ENCODE measurements at regions not wholly inside any gene's neighbourhood (a gene's known extent, or its start where the extent isn't known, plus 50 kb on each side); places are given as distances from the start of the nearest gene placed in this dataset.

DNA sequence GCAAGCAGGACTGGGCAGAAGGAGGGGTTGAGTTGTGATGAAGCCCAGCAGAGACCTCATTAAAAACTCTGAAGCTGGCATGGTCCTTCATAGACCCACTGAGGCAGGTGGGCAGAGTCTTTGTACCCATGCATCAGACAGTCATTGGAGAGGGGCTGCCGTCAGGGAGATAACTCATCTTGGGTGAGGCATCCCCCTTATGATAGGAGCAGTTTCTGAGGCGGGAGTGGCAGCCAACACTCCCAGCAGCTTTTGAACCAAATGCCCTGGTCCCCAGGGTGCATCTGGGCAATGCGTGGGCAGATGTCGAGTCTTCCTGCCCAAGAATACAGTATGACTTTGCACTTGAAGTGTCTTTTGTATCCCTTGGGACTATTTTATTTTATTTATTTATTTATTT lies 68.1 kb downstream of the HTR5A start:
- no peak for DNase-seq

DNA sequence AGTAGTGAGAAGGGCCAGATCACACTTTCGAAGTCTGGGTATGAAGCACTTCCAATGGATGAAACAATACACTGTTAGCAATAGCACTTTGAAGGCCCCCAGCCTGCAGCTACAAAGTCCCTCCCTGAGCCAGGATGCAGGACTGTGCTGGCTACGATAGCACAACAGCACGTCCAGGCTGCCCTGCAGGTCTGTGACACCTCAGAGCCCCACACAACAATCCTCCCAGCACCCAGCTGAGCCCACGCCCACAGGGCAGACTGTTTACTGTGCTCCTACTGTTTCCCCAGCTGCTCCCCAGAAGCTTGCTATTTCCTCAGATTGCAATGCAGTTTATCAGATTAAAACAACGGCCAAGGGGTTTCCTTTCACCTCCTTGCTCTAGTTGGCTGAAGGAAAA lies 71.4 kb downstream of the HTR5A start:
- DNase-seq = no peak

DNA sequence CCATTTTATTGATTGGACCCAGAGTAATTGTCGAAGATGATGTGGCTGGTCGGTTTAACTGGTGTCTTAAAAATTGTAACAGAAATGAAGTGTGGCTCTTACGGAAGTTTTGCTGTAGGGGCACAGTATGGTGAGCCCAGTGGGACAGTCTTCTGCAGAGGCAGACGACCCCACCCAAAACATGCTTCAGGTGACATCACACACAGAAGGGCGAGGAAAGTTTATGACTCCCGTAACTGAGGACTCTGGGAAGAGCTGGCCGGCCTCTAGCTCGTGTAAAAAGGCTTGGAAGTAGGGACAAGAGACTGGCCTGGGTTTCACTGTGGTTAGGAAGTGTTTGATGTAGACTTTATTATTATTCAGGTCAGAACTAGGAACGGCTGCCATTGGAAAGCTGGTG lies 73.3 kb downstream of the HTR5A start:
- DNase-seq = no peak

DNA sequence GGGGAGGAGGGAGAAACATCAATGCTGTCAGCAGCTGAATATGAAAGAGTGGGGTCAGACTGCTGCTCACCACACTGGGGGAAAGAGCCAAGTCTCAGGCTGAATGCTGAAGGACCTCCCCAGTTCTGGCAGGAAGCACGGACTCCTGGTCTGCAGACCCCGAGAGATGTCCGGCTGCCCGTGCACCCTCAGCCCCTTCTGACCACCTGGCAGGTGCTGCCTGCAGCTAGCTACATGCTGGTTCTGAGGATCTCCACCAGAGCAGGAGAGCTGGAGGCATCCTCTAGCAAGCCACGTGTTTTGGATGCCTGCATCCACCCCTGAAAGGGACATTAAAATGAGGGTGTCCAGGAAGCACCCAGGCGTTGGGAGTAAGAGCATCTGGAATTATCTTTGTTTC lies 74.2 kb downstream of the HTR5A start:
- no peak for DNase-seq

DNA sequence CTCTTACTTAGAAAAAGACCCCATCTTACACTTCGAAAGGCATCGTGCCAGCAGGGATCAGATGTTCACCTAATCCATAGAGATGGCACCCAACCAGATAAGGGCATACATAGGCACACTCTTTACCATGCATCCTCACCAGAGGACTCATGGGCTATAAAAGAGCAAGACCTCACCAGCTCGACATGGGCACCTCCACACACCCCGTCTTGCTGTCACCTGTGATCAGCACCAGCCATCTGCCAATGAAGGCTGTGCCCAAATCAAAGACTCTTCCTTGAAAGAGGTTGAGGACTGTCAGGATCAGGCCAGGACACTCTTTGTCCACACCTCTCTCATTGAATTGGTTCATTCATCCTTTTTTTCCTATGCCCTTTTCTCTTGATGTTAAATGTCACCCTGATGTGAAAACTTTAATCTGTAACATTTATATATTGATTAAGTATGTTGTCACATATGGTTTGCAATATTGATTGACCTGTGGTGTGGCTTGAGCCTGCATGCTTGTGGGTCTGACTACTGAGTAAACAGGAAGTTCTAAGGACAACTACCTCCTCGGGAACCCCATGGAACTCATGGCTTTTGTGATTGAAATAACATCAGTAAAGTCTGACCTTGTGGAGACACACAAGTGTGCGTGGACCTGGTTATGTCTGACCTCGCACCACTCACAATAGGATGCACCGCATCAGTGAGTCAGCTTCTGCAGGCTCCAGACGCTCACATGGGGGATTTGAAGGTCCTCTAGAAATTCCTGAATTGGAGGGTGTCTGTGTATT lies 75.5 kb downstream of the HTR5A start:
- no peak for DNase-seq

DNA sequence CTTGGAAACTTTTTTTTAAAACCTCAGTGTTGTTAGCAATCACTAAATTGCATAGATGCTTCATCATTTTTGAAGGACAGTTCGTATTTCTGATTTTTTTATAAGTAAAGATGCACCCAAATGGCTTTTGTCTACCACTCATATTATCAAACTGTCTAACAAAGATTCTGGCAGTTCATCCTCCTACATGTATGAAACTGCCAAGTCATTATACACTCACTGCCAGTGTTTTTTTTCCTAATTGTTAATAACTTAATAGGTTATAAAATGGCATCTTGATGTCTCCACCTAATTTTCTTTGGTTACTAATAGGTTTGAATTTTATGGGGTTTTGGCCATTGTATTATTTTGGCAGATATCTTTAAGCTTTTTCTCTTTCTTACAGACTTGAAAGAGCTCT lies 77.0 kb downstream of the HTR5A start:
- DNase-seq = no peak

DNA sequence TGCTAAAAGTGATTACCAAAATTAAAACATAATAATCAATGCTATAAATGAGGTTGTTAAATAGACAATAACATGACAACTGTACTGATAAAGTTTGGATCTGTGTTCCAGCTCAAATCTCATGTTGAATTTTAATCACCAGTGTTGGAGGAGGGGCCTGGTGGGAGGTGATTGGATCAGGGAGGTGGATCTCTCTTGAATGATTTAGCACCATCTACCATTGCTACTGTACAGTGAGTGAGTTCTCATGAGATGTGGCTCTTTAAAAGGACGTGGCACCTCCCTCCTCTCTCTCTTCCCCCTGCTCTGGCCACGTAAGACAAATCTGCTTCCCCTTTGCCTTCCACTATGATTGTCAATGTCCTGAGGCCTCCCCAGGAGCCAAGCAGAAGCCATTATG lies 77.5 kb downstream of the HTR5A start:
- no peak for DNase-seq

DNA sequence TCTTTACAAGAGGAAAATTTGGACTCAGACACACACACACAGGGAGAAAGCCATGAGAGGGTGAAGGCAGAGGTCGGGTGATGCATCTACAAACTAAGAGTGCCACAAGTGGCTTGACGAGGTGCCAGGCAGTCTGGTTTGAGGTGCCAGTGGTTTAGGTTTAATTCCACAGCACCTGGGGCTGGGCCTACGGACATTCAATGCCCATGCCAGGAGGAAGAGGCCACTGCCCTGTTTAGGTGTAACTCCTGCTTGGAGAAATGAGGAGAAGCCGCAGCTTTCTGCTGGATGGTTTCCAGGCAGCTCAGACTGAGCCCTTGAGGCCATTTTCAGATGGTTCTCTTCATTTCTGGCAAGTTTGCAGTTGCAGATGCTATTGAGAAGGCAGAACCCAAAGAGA lies 83.6 kb downstream of the HTR5A start:
- no peak for DNase-seq

DNA sequence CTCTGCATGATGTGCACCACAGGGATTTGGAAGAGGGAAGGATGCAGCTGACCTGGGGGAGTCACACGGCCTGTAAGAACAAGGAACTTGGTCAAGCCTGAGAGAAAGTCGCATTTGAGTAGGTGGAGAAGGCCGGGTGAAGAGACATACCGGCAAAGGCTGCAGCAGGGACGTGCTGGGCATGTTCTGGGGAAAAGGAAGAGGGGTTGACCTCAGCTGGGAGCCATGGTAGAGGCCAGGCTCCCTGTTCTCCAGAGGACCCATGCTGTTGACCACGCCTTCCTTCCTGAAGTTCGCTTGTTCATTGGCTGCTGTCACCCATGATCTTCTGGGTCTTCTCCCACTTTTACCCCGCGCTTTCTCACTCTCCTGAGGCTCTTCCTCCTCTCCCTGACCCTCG lies 84.5 kb downstream of the HTR5A start:
- no peak for DNase-seq

DNA sequence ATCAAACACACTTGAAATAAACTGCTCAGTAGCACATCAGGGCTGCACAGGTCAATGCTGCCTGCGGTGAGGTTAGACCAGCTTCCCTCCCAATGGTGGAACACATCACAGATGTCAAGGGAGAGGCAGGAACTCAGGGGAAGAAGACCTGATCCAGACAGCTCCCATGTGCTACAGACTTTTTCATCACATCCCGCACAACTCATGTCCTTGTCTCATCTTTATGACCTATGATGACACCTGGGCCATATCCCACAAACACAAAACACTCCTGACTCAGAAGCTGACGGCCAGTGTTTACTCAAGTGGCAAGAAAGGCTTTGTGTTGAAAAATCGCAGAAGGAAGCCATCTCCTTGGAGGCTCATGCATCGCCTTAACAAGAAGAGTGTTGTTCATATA lies 91.6 kb downstream of the HTR5A start:
- no peak for DNase-seq

DNA sequence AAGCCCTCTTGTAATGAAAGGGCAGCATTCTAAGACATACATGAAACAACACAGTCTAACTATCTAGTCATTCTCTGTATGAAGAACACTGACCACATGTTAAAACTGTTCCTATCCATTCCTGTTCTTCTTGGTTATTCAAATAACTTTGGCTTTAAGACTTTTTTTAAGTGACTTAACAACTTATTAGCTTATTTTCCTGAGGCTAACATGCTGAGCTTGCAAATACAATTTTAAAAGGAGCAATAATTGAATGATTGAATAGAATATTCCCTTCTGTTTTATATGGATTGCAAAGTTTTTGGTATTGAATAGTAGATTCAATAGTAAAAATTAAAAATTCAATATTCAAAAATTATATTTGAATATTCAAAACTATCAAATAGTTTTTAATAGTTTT lies 92.3 kb downstream of the HTR5A start:
- DNase-seq = no peak

DNA sequence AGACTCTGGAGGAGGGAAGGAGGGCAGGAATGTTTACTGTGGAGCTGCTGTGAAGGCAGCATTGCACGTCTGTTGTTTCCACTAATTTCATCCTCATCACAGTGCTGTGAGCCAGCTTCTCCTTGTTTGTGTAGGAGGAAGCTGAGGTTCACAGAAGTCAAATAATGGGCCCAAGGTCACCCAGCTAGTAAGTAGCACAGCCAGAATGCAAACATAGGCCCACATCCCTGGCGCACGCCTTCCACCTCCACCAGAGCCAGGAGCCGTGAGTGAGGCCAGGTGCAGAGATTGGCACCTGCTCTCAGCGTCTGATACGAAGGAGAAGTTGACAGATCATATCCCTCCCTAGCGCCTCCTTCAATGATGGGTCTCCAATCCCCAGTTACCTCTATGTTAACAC lies 93.6 kb downstream of the HTR5A start:
- DNase-seq = no peak

DNA sequence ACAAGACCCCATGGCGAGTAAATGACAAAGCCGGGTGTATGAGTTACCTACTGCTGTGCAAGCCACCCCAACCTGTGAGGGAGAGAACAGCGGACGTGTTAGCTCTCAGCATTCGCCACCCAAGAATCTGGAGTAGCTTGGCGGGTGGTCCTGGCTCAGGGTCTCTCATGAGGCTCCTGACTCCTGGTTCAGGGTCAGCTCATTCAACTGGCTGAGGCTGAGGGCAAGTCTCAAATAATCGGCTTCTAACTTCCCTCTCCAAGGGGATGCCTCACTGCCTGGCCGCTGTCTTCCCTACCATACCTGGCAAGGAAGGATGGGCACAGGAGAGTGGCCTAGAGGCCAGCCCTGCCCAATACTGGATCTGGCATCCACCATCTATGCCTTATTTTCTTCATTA lies 94.2 kb downstream of the HTR5A start:
- DNase-seq = no peak

DNA sequence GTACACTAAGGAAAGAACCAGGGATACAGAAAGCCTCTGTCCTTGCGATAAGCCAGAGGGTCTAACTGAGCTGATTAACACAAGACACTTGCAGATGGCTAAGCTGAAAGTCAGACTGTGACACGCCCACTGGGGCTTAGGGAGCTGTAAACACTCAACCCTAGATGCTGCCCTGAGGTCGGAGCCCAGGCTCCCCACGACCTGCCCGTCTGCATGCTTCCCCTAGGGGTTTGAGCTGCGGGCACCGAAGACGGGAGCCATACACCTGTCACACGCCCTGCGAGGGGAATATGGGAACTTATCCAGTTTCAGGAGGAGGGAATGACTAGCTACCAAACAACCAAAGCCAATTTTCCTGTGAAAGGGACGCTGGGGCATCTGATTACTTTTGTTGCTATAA lies 96.0 kb downstream of the HTR5A start:
- no peak for DNase-seq

DNA sequence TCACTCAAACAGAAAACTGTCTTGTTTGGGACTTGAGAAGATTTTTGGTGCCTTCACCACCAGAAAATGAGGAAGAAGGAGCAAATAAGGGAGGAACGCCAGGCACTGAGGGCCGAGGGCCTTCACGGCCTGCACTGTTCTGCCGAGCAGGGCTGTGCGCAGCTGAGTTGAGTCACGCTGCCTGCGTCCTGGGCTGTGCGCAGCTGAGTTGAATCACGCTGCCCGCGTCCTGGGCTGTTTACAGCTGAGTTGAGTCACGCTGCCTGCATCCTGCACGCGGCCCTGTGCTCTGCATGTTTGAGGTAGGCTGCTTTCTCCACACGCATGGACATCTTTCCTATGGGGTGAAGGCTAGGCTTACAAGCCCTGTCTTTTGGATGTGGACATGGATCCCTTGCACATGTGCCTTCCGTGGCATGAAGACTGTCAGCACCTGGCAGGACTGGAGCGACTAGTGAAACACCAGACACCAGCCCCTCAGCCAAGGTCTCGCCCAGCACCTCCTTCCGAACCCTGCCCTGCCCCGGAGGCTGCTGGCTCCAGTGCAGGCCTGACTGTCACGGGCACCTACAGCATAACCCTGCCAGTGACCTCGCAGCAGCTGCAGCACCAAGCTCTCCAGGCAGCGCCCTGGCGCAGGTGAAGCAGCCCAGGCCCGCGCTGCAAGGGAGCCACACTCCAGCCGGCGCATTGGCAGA lies 96.7 kb downstream of the HTR5A start:
- DNase-seq = no peak

DNA sequence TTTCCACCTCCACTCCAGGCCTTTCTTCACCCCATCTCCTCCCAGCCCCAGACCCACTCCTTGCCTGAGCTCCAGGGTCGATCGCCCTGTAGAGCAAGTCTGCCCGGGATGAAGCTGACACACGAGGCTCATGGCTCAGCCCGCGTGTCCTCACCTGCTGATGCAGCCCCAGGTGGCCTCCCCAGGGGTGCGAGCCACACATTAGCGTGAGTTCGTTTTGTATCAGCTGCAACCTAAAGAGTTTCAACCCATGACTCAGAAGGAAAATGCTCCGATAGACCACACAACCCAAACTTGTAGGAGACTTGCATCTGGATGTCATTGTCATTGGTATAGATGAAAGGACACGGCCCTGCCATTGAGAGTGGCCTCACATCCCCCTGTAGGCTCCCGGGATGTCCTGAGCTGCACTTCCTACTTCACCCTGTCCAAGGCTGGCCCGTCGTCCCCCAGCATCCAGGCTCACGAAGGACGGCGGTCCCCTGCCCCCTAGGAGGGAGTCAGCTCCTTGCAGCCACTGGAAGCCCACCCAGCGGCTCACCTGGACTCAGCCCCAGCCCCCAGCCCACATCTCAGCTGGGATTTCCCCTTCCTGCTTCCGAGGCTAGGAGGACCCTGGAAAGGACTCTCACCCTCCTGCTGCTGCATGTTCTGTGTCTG lies 97.7 kb downstream of the HTR5A start:
- DNase-seq = no peak

DNA sequence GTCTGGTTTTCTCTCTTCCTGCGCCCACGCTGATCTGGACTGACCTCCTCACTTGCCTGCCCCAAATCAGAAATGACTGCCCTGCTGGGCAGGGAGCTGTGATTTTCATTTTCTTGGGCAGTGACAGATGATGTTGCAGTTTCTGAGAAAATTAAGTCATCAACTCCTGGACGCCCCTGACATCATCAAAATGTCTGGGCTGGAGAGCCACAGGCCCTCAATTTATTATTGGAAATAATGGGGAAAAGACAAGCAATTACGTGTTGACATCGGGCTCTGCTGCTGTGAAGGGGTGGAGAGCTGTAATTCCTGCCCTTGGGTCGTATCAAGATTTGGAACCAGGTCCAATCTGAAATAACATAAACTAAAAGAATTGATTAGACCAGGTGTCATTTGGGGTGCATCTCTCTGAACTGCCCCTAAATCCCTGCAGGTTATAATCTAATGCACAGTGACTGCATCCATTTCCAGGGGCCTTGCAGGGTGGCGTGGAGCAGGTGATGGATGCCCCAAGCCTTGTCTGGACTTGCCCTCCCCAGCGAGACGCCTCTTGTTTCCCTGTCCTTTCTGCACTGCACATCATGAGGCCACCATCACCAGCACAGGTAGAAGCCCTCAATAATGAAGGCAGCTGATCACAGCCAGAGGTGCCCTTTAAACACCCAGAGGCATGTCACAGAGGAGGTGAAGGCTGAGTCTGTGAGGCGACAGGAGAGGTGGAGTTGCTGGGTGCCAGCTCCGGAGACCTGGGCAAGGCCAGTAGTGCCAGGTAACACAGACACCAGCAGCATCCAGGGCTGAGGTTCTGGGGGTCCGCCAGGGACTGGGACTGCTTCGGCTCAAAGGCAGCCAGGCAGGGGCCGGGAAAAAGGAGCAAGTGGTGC lies 98.7 kb downstream of the HTR5A start:
- no peak for DNase-seq

DNA sequence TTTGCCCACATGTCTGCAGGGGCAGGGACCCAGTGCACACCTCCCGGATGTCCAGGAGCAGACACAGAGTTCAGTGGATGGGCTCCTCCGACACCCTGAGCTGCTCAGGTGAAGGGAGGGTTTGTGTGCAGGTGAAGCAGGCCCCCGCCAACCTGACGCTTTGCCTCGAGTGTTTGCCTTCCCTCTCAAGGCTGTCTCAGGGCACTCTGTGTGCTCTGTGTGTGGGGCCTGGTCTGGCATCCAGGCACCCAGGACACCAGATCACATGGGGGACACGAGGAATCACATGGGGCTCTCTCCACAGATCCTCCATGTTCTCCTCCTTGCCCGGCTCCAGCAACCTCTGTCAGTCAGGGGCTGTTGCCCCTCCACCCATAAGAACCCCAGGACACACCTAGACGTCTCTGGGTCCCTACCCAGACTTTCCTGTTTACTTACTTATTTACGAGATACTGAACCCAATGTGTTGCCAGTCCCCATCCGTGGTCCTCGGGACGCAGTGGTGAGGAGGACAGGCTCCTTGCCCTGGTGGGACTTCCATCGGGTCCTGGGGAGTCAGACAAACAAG lies 99.5 kb downstream of the HTR5A start:
- DNase-seq = no peak

DNA sequence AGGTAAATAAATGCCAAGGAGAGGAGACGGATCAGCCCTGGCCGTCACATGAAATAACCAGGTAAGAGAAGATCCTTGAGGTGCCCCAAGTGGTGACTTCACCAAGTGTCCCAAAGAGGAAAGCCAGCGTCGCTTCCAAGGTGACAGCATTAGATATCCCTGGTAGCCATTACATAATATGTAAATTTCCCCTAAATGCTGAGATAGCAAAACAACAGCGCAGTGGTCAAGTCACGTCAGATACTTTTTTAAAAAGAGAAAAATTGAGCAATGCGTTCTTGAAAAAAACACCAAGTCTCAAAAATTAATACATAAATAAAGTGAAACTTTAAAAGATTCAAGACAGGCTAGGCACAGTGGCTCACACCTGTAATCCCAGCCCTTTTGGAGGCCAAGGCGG lies 100.2 kb downstream of the HTR5A start:
- no peak for DNase-seq

DNA sequence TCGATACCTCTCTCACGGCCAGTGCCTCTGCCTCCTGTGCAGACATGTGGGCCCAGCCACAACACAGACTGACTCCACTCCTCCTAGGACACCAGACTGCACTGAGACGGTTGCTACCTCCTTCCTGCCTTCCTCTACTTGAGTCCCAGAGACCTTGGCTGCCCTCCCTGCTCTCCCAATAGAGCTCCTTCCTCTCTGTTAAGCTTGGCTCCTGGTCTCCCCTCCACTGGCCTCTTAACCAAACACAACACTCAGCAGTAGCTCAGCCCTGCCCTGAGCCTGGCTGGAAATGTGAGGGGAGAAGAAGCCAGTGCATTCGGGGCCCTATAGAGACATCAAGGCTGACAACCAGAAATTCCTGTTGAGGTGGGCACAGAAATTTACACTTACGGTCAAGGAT lies 102.0 kb downstream of the HTR5A start:
- no peak for DNase-seq

DNA sequence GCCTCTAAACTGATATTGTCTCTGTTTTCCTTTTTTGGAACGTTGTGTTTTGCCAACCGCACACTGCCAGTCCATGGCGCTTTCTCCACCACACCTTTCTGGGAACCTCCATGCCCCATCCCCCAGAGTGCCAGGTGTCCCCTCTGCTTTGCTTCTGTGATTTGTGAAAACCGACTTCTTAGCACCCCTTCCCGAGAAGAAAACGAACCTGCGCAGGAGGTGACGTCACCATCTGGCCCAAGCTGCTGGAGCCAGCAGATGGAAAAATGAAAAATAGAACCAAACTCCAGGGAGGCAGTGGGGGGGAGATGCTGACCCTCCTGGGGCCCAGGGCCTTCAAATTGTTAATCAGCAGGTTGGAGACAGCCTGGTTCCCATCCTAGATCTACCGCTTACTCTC lies 103.8 kb downstream of the HTR5A start:
- DNase-seq = no peak

DNA sequence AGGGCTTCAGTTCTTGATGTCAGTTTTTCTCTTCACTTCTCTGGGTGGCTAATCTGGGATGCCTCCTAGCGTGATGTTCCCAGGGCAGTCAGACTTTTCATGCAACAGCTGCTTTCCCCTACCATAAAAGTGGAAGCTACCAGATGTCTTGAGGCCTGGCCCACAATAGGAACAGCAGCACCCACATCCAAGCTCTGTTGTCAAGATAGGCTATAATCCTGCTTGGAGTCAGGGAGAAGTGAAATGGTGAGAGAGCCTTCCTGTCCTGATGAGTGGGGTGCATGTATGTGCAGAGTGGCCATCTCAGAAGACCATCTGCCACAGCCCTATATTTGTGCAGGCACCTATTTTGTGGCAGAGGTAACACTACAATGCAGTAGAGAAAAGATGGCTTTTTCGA lies 108.0 kb downstream of the HTR5A start:
- DNase-seq = no peak

DNA sequence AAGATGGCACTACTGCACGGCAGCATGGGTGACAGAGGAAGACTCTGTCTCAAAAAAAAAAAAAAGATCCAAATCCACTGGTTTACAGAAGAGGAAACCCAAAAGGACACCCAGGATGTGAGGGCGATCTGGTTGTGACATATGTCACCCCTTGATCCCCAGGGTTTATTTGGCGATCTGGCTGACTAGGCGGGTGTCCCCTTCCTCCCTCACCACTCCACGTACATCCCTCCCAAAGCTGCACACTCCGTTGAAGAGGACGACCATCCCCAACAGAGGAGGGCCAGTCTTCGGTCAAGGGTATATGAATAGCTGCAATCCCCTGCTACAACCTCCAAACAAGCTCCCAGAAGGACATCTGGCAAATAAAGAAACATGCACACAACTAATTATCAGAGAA lies 111.6 kb downstream of the HTR5A start:
- DNase-seq = no peak

Measured in CD4-positive, alpha-beta T cell treated with Interleukin-4 for 1 hour (primary cell).